Choroid plexus epithelial cell (primary cell): ENCODE measurements at regions not wholly inside any gene's neighbourhood (a gene's known extent, or its start where the extent isn't known, plus 50 kb on each side); places are given as distances from the start of the nearest gene placed in this dataset.
A peak's percentile ranks its signal among the peaks of the same experiment; 100 is the strongest.
"Not testable (repeated sequence)": the region's sequence is repeated elsewhere in the genome, so short reads cannot be mapped to it uniquely, and the experiment has no call there.

Experiments
- DNase-seq: peaks from one replicate; pipeline ENCODE4 v3.0.0-alpha.2; 2010; ENCODE audit warnings: low read depth
- H3K4me3 ChIP-seq: 2 replicates; pipeline ENCODE4 v1.5.1; 2011; ENCODE audit warnings: low read depth, mild to moderate bottlenecking, control low read depth, low read length, moderate library complexity
- CTCF ChIP-seq: conservative IDR thresholded peaks from 2 replicates; pipeline ENCODE4 v1.5.1; 2011; ENCODE audit warnings: low read depth, mild to moderate bottlenecking, control low read depth, inconsistent platforms, low read length, moderate library complexity

- TF ChIP-seq CTCF: no peak
- DNase-seq: no peak
- no peak overlapping the region for H3K4me3 ChIP-seq
Observed at GRCh38 chr4:124167602-124168001, 544.9 kb downstream of the ANKRD50 start.

- H3K4me3 ChIP-seq, DNase-seq: not testable (repeated sequence)
Observed at GRCh38 chr4:124169524-124169923, 543.0 kb downstream of the ANKRD50 start.

GRCh38 chr4:124173912-124174311, 538.6 kb downstream of the ANKRD50 start:
- H3K4me3 ChIP-seq: no peak overlapping the region
- no peak for DNase-seq
- no peak for TF ChIP-seq CTCF

- no peak overlapping the region for H3K4me3 ChIP-seq
- peak; percentile 76 for DNase-seq
- no peak for TF ChIP-seq CTCF
Observed at GRCh38 chr4:124177647-124178425, 534.7 kb downstream of the ANKRD50 start.

GRCh38 chr4:124178449-124179021, 534.0 kb downstream of the ANKRD50 start:
- H3K4me3 ChIP-seq: no peak overlapping the region
- DNase-seq: peak; percentile 46
- TF ChIP-seq CTCF: no peak

- no peak for DNase-seq
- no peak overlapping the region for H3K4me3 ChIP-seq
- TF ChIP-seq CTCF: no peak
Observed at GRCh38 chr4:124179506-124180186, 532.9 kb downstream of the ANKRD50 start.

GRCh38 chr4:124181039-124181438, 531.5 kb downstream of the ANKRD50 start:
- no peak overlapping the region for H3K4me3 ChIP-seq
- TF ChIP-seq CTCF: no peak
- DNase-seq: no peak
